ENCODE measurements at regions not wholly inside any gene's neighbourhood (a gene's known extent, or its start where the extent isn't known, plus 50 kb on each side); places are given as distances from the start of the nearest gene placed in this dataset.
A peak's percentile ranks its signal among the peaks of the same experiment; 100 is the strongest.
"Not testable (repeated sequence)": the region's sequence is repeated elsewhere in the genome, so short reads cannot be mapped to it uniquely, and the experiment has no call there.

DNA sequence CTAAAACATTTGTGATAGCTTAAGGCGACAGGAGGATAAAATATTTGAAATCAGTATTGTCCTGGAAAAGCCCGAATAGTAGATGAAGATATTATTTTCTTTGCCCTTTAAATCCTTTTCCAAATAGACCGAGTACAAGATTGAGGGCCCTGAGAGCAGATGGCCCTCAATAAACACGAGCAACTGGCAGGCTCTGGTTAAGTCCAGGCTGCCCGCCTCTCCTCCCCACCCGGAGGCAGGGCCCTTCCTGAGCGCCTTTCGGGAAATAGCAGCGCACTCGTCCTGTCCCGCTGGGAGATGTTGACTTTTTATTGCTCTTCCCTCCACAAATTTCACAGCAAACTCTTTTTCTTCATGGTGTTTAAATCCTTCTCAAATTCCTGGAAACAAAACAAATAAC is 50.8 kb upstream of the MAX start:
- DNase-seq (ENCODE audit: low read depth in 2 of 3, low spot score in 1 of 3): no peak

DNA sequence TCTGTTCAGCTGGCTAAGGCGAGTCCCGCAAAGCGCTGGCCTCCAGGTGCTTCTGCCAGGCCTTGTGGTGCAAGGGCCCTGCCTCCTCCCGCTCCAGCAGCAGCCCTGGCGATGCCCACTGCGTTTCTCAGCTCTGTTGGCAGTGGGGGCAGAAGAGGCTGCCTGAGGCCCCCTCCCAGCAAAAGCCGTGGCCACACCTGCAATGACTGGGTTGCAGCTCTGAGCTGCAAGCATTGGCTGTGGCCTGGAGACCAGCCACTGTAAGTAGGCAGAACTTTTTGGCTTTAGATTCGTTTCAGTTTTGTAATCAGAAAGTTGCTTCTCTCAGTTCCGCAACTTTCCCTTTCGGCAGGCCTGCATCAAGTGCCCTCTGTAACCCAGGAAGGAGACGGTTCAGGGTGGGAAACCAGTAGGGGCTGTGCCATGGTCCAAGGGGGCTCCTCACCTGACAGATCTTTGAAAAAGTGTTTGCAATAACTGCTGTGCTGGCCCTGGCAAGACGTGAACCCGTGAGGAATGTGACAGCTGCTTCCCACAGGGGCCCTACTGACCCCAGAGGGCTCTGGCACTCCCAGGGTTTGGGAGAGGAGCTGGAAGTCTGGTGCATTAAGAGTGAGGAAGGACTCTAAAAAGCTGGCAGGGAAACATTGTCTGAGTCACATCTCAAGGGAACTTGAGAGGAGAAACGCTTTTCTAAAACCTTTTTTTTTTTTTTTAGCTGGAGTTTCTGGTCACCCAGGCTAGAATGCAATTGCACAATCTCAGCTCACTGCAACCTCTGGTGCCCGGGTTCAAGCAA is 54.5 kb upstream of the MAX start:
- DNase-seq (ENCODE audit: low read depth in 2 of 3, low spot score in 1 of 3): no peak

DNA sequence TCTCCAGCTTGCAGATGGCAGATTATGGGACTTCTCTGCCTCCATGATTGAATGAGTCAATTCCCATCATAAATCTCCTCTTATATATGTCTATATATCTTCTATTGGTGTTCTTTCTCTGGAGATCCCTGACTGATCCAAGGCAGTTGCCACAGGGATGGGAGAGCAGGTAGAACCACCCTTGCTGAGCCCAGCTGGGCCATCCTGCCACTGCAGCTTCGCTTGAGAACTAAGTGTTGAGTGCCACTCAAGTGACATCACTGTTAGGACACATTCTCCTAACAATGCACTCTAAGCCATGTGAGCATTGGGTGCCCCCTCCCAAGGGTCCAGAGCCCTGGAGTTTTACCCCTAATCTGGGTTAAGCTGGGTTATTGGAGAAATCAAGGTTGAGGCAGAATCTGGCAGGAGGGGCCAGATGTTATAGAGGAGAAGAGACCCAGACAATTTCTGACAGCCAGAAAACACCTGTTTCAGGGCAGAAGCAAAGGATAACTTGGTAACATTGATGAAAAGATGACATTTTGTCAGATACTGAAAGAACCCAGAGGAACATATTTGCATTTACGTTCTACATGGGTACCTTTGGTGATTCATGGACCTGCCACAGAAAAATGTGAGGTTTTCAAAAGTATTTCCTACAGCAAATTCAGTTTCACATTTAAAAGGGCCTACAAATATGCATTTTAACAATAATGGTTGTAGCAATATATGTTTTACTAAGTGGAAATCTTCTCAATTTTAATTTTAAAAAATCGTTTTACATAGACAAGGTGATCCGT is 57.2 kb upstream of the MAX start:
- no peak for DNase-seq (ENCODE audit: low read depth in 2 of 3, low spot score in 1 of 3)

DNA sequence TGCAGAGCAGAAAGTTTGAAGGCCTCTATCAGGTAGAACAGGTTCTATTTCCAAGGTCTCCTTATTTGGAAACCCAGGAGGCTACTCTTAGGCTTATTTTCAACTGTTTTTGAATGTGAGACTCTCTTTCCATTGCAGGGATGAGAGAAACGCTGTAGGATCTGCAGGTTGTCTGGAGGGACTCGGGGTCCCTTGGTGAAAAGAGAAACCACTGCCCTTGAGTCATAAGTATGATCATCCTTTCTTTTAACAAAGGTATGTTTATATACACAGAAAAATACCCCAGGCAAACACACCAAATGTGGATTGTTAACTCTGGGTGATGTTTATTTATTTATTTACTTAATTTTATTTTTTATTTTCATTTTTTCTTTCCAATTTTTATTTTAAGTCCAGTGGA is 57.8 kb upstream of the MAX start:
- DNase-seq (ENCODE audit: low read depth in 2 of 3, low spot score in 1 of 3): no peak

DNA sequence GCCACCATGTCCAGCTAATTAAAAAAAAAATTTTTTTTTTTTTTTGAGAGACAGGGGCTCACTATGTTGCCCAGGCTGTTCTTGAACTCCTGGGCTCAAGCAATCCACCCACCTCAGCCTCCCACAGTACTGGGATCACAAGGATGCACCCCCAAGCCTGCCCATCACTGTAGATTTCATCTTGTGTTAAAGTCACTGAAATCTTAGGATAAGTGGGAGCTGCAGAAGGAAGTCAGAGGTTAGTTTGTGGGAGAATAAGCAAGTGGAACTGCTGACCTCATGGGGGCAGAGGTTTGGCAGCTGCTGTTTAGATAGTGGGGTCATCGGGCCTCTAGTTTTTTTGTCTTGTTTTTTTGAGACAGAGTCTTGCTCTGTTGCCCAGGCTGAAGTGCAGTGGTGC is 59.7 kb upstream of the MAX start:
- DNase-seq (ENCODE audit: low read depth in 2 of 3, low spot score in 1 of 3): no peak

DNA sequence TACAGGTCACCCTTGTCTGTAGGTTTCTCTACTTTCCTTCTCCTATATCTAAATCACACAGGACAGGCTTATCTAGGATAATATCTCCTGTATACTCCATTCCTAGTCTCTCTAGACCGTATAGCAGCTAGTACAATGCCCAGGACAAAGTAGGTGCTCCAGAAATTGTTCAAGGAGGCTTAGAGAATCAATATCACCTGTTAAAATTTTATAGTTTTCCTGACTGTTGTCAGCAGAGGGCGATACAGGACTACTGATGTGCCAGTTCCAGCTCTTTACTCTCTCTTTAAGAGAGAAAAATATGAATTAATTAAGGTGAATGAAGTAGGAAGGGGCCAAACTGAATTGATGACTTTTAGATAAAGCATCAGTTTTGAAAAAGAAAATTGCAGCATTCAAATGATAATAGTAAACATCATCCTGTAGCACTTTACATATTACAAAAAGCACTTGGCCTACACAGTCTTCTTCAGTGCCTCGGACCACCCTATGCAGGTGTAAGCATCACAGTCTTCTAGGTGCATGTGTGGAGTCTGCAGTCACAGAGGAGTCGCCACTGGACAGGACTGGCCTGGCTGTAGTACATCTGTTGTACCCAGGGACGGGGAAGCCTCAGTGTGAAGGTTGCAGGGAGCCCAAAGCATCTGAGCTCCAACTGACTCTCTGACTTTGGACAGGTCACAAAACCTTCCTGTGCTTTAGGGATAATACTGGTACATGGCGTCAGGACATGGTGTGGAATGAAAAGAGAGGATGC is 61.9 kb upstream of the MAX start:
- peak in 2 of 3 donors; percentile 10 to 62 for DNase-seq (ENCODE audit: low read depth in 2 of 3, low spot score in 1 of 3)

DNA sequence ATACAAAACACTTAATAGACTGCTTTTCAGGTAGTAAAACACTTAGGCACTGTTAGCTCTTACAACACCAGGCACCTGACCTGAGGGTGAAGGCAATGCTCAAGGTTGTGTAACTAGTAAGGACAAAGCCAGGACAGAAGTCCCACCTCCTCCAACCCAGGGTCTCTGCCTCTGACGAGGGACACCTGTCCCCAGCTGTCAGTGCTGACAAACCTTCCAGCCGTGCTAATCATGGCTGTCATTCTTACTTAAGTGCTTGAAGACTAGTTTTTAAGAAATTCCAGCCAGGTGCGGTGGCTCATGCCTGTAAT is 62.5 kb upstream of the MAX start:
- DNase-seq (ENCODE audit: low read depth in 2 of 3, low spot score in 1 of 3): no peak

DNA sequence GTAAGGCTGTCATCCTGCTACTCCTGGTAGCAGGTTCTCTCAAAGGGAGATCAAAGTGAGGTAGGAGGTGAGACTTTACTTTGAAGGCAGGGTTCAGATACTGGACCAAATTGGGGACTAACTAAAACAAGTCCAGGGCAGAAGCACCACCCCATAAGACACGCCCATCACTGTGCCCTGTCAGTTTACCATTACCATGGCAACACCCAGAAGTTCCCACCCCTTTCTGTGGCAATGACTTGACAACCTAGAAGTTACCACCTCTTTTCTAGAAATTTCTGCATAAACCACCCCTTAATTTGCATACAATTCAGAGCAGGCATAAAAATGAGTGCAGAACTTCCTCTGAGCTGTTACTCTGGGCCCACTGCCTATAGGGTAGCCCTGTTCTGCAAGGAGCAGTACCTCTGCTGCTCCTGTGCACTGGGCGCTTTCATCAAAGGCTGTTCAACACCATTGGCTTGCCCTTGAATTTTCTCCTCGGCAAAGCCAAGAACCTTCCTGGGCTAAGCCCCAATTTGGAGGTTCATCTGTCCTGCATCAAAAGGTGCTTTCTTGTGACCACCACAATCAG is 64.8 kb upstream of the MAX start:
- peak in 1 of 3 donors; percentile 16 for DNase-seq (ENCODE audit: low read depth in 2 of 3, low spot score in 1 of 3)

DNA sequence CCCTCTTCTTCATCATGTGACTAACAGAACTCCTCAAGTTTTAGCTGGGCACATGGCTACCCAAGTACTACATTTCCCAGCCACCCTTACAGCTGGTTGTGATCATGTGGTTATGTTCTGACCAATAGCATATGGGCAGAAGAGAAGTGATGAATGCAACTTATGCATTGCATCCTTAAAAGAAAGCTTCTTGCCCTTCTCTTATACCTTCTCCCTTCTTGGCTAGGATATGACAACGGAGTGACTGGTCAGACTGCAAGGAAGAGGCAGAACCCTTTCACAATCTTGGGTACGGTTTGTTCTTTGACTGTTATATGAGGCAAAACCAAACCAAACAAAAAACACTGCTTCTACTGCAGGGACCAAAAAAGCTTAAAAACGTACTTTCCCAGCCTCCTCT is 66.5 kb upstream of the MAX start:
- DNase-seq (ENCODE audit: low read depth in 2 of 3, low spot score in 1 of 3): no peak

DNA sequence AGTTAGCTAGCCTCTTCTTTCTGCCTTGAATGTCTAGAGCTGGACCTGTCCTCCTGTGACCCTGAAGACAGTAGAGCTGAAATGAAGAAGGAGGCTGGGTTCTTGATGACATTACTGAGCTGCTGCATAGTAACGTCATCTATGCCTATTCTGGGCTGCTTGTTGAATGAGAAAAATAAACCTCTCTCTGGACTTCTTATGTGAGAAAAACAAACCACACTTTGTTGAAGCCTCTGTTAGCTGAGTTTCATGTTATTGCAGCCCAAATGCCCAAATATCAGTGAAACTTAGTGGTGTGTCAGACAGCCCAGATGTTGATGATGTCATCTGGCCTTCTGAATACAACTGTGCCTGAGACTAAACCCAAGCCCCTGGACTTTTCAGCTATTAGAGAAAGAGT is 67.0 kb upstream of the MAX start:
- DNase-seq (ENCODE audit: low read depth in 2 of 3, low spot score in 1 of 3): no peak

DNA sequence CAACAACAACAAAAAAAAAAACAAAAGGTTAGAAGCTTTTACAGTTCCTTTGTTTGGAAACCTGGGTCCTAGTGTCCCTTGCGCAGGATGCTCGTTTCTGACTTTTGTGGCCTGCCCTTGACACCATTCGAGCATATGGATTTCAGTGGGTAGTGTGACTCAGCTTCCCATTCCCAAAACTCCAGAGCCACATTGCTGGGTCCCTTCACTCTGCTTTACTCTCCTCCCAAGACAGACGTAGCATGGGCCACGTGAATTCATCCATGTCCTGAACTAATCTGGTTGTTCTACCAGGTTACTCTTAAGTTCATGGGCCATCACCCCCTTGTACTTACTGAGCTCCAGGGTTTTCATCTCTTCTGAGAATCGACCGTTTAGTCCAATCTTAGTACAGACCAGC is 68.0 kb upstream of the MAX start:
- no peak for DNase-seq (ENCODE audit: low read depth in 2 of 3, low spot score in 1 of 3)

DNA sequence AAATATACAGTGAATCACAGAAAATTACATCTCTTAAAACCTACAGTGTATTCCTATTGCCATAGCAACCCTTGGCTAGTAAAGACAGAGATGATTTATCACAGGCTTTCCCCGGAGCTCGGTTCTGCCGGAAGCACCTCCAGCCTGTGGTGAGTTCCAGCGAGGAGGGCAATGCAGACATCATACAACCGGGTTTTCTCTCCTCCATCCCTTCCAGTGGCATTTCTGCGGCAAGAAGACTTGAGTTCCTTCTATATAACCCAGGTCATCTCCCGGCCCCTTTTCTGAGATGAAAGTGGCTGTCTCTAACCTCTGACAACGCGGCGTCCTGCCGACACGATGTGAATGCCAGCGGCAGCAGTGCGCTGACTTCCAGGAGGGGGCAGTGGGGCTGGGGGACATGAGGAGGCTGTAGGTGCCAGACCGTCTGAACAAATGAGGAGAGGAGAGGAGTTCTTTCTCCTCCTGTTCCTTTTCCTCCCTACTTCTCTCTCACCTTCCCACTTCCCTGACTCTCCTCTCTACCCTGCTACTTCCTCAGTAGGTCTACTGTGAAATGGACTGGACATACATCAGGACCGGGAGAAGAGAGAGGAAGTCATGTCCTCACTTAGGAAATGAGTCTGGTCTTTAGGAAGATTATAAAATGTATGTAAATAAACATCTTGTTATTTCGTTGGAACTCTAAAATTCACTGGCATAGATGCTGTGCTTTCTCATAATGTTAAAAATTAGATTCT is 68.6 kb upstream of the MAX start:
- peak; percentile 24 to 41 (median 28) for DNase-seq (ENCODE audit: low read depth in 2 of 3, low spot score in 1 of 3)

DNA sequence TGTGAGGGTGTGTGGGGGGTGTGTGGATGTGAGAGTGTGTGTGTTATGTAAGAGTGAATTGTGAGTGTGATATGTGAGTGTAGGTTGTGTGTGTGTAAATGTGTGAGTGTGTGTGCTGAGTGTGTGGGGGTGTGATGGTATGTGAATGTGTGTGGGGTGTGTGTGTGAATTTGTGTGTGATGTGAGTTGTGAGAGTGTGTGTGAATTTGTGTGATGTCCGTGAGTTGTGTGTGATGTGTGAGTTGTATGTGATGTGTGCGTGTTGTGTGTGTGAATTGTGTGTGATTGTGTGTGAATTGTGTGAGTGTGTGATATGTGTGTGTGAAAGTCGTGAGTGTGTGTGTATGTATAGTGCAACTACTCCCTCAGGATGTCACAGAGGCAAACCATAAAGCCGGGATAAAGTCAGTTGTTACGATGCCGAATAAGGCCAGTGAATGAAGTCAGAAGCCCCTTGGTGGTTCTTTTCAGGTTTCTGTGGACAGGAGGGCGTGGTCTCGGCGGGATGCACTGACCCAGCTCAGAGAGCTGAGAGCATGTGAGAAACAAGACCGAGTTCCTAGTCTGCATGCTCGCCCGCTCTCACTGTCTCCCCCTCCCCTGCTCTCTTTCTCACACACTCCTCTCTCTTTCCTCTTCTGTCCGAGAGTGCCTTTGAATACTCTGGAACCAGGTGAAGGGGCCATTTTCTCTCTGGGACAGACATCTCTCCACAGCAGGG is 71.8 kb upstream of the MAX start:
- no peak for DNase-seq (ENCODE audit: low read depth in 2 of 3, low spot score in 1 of 3)

DNA sequence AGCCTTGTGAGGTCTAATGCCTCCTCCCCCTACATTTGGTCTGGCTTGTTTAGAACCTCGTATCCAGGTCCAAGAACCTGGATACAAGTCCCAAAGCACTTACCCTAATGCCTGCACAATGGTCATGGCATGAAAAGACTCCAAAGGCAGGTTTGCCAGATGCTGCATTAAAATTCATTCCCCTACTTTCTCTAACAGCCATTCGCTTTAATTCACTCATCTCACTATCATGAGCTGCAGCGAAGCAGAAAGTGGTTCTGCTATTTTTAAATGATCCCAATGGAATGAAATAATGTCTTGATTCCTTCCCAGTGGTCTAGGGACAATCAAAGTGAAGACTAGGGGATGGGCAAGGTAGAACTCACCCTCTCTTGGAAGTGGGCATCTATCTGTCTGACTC is 72.5 kb upstream of the MAX start:
- no peak for DNase-seq (ENCODE audit: low read depth in 2 of 3, low spot score in 1 of 3)

DNA sequence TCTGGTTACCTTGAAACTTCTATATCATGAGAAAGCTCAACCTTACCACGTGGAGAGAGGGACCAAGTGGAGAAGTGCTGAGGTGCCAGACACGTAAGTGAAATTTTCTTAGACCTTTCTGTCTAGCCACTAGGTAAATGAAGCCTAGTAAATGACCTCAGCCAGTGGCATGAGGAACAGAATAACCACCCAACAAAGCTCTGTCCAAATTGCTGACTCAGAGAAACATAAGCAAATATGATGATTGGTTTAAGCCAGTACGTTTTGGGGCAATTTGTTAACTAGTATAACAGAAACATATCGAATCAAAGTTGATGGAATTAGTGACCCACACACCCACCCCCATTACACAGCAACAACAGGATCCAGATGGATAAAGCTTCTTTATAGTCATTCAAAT is 75.2 kb upstream of the MAX start:
- no peak for DNase-seq (ENCODE audit: low read depth in 2 of 3, low spot score in 1 of 3)

DNA sequence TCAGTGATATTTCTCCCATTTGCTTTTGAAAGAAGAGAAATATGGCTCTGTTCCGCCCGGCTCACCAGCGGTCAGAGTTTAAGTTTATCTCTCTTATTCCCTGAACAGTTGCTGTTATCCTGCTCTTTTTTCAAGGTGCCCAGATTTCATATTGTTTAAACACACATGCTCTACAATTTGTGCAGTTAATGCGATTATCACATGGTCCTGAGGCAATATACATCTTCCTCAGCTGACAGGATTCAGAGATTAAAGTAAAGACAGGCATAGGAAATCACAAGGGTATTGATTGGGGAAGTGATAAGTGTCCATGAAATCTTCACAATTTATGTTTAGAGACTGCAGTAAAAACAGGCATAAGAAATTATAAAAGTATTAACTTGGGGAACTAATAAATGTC is 76.9 kb upstream of the MAX start:
- DNase-seq (ENCODE audit: low read depth in 2 of 3, low spot score in 1 of 3): not testable (repeated sequence)

DNA sequence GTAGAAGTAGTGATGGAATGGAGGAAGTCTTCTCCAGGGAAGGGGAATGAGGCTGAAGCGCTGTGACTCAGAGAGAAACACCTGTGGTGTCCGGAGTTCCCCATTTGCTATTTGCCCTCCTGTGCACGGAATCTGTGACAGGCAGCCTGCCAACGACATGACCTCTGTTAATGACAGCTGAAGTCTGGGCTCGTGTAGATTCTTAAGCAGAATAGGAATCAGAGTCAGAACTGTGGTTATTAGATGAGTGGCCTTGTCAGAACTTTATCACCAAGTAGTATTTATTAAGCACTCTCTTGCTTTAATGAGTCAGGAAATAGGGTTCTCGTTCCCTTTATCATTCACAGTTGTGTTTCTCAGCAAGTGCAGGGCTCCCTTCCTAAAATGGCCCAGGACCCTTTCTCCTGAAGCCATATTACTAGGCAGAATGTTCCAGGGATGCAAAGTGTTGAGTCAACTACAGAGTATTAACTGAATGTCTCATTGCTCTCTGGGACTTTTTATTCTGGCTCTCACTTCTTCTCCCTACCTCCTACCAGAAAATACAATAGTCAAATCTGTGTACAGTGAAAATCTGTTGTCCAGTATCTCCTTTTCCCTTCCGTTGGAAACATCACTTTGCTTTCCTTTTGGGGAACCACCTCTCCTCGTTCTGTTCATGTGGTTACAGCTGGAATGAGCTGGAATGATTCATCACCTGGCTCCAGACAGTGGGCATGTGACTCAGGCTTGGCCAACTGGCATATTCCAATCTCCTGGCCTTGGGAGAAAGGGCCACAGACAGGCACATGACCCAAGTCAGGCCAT is 77.8 kb upstream of the MAX start:
- DNase-seq (ENCODE audit: low read depth in 2 of 3, low spot score in 1 of 3): peak; percentile 40 to 56 (median 44)

DNA sequence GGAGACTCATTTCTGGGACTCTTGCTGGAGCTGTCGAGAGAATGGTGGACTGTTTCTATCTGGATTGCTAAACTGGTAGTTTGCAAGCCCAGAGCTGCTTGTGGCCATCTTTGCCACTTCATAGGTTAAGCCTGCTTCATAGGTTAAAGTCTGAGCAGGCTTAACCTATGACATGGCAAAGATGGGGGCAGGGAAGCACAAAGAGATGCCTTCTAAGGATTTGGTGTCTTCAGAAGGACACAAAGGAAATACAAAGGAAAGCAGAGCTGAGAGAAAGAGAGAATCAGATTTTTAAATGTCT is 78.4 kb upstream of the MAX start:
- no peak for DNase-seq (ENCODE audit: low read depth in 2 of 3, low spot score in 1 of 3)

DNA sequence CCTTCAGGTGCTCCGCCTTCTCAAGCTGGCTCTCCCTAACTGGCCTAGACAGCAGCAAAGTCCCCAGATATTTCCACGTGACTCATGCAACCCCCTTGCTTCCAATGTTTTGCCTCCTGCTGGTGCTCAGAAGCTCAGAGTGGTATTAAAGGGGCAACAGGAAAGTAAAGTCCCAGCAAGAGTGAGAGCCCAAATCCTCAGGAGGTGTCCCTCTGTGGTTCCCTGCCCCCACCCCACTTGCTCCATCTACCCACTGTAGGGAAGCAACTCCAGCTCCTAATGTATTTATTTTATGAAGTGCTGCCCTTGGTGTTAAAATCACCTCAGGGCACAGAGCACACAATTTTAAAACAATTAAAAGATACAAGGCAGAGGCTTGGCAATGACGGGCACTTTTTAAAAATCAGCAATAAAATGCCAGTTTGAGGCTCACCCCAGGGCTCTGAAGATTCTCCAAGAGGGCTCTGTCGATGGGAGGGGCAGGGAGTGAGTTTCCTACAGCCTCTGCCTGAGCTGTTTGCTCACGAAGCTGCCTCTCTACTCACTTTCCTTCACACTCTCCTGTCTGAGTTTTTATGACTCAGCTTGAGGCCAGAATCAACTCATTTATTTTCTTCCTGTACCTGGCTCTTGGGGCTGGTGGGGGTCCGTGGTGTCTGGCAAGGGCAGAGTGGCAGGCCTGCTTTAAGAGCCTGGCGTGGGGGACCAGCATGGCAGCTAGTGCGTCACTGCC is 81.9 kb upstream of the MAX start:
- DNase-seq (ENCODE audit: low read depth in 2 of 3, low spot score in 1 of 3): no peak

Data from stimulated activated CD4-positive, alpha-beta T cell treated with anti-CD3 and anti-CD28 coated beads, Interleukin-12 subunit alpha, Interleukin-12 subunit beta, amount 100 ng/mL, for 48 hours (primary cell).